MM.1S (cell line): ENCODE measurements at regions not wholly inside any gene's neighbourhood (a gene's known extent, or its start where the extent isn't known, plus 50 kb on each side); places are given as distances from the start of the nearest gene placed in this dataset.

Source experiments
- CTCF ChIP-seq: fragments of 300-600 bp; sonication (generic); IDR thresholded peaks from 2 replicates; pipeline ENCODE4 v1.5.1; 2016; ENCODE audit warnings: antibody characterized with exemption, low read length, mixed read lengths
- EZH2 ChIP-seq: fragments of 300-600 bp; sonication (generic); optimal IDR thresholded peaks from 2 replicates; pipeline ENCODE3; 2017; ENCODE audit warnings: low read depth, mild to moderate bottlenecking, antibody characterized with exemption, low read length, mixed read lengths

DNA sequence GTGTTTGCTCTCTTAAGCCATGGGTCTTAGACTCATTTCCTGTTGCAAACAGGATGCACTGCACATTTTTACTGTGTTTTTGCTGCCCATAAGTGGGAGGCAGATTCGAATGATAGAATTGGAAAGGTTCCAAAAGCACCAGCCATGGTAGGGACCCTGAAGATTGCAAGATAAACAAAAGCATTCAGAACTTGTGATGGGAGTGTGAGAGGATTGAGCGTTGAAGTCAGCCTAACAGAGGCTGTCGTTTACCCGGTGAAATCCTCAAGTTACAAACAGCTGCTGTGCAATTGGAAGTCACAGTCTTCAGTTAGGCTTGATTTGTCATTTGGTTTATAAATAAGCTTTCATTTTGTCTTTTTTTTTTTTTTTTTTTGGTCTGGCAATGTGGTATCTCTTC, 192.7 kb upstream of the MKI67 start:
- TF ChIP-seq CTCF (no peak), EZH2 (no peak)
